Stomach (tissue), 4 donors: ENCODE measurements at regions not wholly inside any gene's neighbourhood (a gene's known extent, or its start where the extent isn't known, plus 50 kb on each side); places are given as distances from the start of the nearest gene placed in this dataset.

Source experiments
- CTCF ChIP-seq, 7 experiments: fragments of 450-650 bp in 4 of 7; fragments of 200-600 bp in 3 of 7; sonication (generic) in 3 of 7; IDR thresholded peaks; one replicate each; pipeline ENCODE4 v1.5.1; 2016 to 2019; ENCODE audit warnings: antibody characterized with exemption in 7 of 7, control low read depth in 2 of 7, mild to moderate bottlenecking in 1 of 7
- POLR2AphosphoS5 ChIP-seq, 3 donors: sonication (generic); formaldehyde crosslinking; IDR thresholded peaks; one replicate each; pipeline ENCODE4 v1.6.1; 2016; ENCODE audit warnings: antibody characterized with exemption in 3 of 3

GRCh38 chr12:92446083-92446460 is 256.7 kb upstream of the PLEKHG7 start:
- TF ChIP-seq CTCF (IDR thresholded peaks at IDR 0.05) (no peak), POLR2AphosphoS5 (IDR thresholded peaks at IDR 0.05) (no peak)
